ENCODE measurements at regions not wholly inside any gene's neighbourhood (a gene's known extent, or its start where the extent isn't known, plus 50 kb on each side); places are given as distances from the start of the nearest gene placed in this dataset.

DNA sequence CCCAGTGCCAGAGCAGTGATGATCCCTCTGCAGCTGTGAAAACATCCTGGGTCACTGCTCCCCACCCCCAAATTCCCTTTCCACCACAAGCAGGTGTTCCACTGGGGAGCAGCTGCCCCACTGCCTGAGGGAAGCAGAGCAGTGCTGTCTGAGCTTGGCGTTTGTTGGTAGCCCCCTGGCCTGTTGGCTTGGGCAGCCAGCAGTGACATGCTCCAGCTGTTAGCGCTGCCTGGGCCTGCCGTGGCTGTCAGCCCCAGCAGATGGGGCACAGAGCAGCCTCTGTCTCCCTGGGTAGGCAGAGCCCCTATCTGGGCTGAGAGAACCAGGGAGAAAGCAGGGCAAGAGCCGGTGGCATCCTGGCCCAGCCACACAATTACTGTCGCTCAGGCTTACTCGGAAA is 247.7 kb downstream of the GLI2 start:
- Histone ChIP-seq H2AFZ (ENCODE audit: low read depth, low read length, poor library complexity, severe bottlenecking) (no peak overlapping the region), H3K27me3 (ENCODE audit: insufficient read depth, low read length) (no peaks in the 10 kb centered on the region; the same call in 1 of the 2 replicates), H3K4me2 (ENCODE audit: low read length) (no peak overlapping the region), H4K20me1 (ENCODE audit: insufficient read depth) (no peaks in the 10 kb centered on the region), H3K27ac (ENCODE audit: low read depth, low read length) (no peak overlapping the region), H3K9me2 (ENCODE audit: insufficient read depth) (no peaks in the 10 kb centered on the region), H3K4me1 (ENCODE audit: control insufficient read depth in 1 of 2, insufficient read depth in 2 of 2, low read length in 2 of 2) (peaks cover 0 to 5% of the 10 kb centered on the region in 2 experiments; a peak in 2 of 4 replicates), H3K79me2 (ENCODE audit: insufficient read depth, low read length) (no peaks in the 10 kb centered on the region), H3K9me3 (ENCODE audit: control insufficient read depth in 1 of 2, insufficient read depth in 1 of 2, low read depth in 1 of 2, low read length in 2 of 2) (no peaks in the 10 kb centered on the region), H3K9ac (ENCODE audit: low read length) (no peak overlapping the region), H3K36me3 (ENCODE audit: control insufficient read depth in 1 of 2, insufficient read depth in 2 of 2, low read length in 2 of 2) (no peaks in the 10 kb centered on the region), H3K4me3 (replicated peaks in 1 of 2; ENCODE audit: low read depth in 1 of 2, low read length in 2 of 2) (no peak overlapping the region)
- ChIA-PET RAD21 (ENCODE audit: low non-redundant PET in 1 of 2, low total read pairs in 2 of 2, uncharacterized antibody in 2 of 2, unreplicated experiment in 2 of 2) (no interaction called here), CTCF (no interaction called here), POLR2A (no interaction called here)
- ATAC-seq (no peak), DNase-seq (ENCODE audit: low read depth, low spot score) (no peak)
- intact Hi-C loops (cut with micrococcal nuclease), result no loop called here
- BruUV-seq (replicated peaks), result no TSS peak
- TF ChIP-seq EGR1 (IDR thresholded peaks at IDR 0.05; ENCODE audit: low read depth), result no peak
- TF ChIP-seq ELF1 (IDR thresholded peaks at IDR 0.05; ENCODE audit: borderline replicate concordance, low read depth), result no peak
- no peak for TF ChIP-seq CTCF (IDR thresholded peaks at IDR 0.05 in 2 of 3, conservative IDR thresholded peaks at IDR 0.05 in 1 of 3; ENCODE audit: borderline replicate concordance in 1 of 3, insufficient read depth in 1 of 3, low read depth in 2 of 3, low read length in 2 of 3)
- TF ChIP-seq ATF3 (IDR thresholded peaks at IDR 0.05), result no peak
- no peak for TF ChIP-seq EZH2 (IDR thresholded peaks at IDR 0.05)
- no peak for TF ChIP-seq SIN3A (IDR thresholded peaks at IDR 0.05; ENCODE audit: low read depth)
- TF ChIP-seq CBX3 (IDR thresholded peaks at IDR 0.05; ENCODE audit: low read depth), result no peak
- no peak for TF ChIP-seq ZNF274 (IDR thresholded peaks at IDR 0.05; ENCODE audit: low read depth, low read length)
- TF ChIP-seq, protein P1, sequence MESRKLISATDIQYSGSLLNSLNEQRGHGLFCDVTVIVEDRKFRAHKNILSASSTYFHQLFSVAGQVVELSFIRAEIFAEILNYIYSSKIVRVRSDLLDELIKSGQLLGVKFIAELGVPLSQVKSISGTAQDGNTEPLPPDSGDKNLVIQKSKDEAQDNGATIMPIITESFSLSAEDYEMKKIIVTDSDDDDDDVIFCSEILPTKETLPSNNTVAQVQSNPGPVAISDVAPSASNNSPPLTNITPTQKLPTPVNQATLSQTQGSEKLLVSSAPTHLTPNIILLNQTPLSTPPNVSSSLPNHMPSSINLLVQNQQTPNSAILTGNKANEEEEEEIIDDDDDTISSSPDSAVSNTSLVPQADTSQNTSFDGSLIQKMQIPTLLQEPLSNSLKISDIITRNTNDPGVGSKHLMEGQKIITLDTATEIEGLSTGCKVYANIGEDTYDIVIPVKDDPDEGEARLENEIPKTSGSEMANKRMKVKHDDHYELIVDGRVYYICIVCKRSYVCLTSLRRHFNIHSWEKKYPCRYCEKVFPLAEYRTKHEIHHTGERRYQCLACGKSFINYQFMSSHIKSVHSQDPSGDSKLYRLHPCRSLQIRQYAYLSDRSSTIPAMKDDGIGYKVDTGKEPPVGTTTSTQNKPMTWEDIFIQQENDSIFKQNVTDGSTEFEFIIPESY (IDR thresholded peaks at IDR 0.05; ENCODE audit: extremely low read depth, insufficient replicate concordance, low read length), result no peak
- TF ChIP-seq RAD21 (IDR thresholded peaks at IDR 0.05; ENCODE audit: low read depth), result no peak
- TF ChIP-seq, protein P2, sequence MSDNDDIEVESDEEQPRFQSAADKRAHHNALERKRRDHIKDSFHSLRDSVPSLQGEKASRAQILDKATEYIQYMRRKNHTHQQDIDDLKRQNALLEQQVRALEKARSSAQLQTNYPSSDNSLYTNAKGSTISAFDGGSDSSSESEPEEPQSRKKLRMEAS (IDR thresholded peaks at IDR 0.05), result no peak
- no peak for TF ChIP-seq TCF7L2 (IDR thresholded peaks at IDR 0.05; ENCODE audit: borderline replicate concordance, extremely low read depth, insufficient read depth, insufficient read length)
- no peak for TF ChIP-seq ZFX (IDR thresholded peaks at IDR 0.05)
- no peak for TF ChIP-seq FOSL1 (IDR thresholded peaks at IDR 0.05; ENCODE audit: low read depth)
